H1 (cell line): ENCODE measurements at regions not wholly inside any gene's neighbourhood (a gene's known extent, or its start where the extent isn't known, plus 50 kb on each side); places are given as distances from the start of the nearest gene placed in this dataset.

ENCODE experiments used
- CEBPB ChIP-seq: IDR thresholded peaks from 2 replicates; pipeline ENCODE4 v1.6.1; 2012; ENCODE audit warnings: low read depth, low read length
- CTCF ChIP-seq, 3 experiments: IDR thresholded peaks; 1 replicate in 2 of 3; 2 replicates in 1 of 3; pipeline versions ENCODE4 v1.5.1 to v1.6.1; 2011; ENCODE audit warnings: low read length in 3 of 3, mild to moderate bottlenecking in 3 of 3, inconsistent platforms in 2 of 3, low read depth in 1 of 3, moderate library complexity in 1 of 3; ENCODE audit not compliant: insufficient read depth in 1 of 3; ENCODE audit errors: control extremely low read depth in 1 of 3
- EGR1 ChIP-seq: IDR thresholded peaks from 2 replicates; pipeline ENCODE4 v1.6.1; 2011; ENCODE audit warnings: low read depth, low read length, borderline replicate concordance
- JUND ChIP-seq: IDR thresholded peaks from 2 replicates; pipeline ENCODE4 v1.6.1; 2011; ENCODE audit warnings: mild to moderate bottlenecking, improper control_type of control experiment, low read length
- KDM1A ChIP-seq: fragments of 200-600, 300-600 bp; sonication (generic); IDR thresholded peaks from 2 replicates; pipeline ENCODE4 v1.7.1; 2016; ENCODE audit warnings: mild to moderate bottlenecking, low read length, borderline replicate concordance
- POLR2A ChIP-seq, 2 experiments: IDR thresholded peaks; 1 replicate in 1 of 2; 2 replicates in 1 of 2; pipeline ENCODE4 v1.6.1; 2011; ENCODE audit warnings: low read depth in 2 of 2, low read length in 2 of 2, mild to moderate bottlenecking in 2 of 2; ENCODE audit errors: control extremely low read depth in 1 of 2
- RNF2 ChIP-seq: fragments of 200-900, 300-1000 bp; sonication (generic); IDR thresholded peaks from 2 replicates; pipeline ENCODE4 v1.7.1; 2016; ENCODE audit warnings: borderline replicate concordance, low read depth, mild to moderate bottlenecking, antibody characterized with exemption, low read length; ENCODE audit not compliant: poor library complexity, severe bottlenecking; ENCODE audit errors: missing control alignments
- RXRA ChIP-seq: IDR thresholded peaks from 2 replicates; pipeline ENCODE4 v1.6.1; 2011; ENCODE audit warnings: low read depth, mild to moderate bottlenecking, low read length, moderate library complexity; ENCODE audit not compliant: insufficient read depth
- SIN3A ChIP-seq, 2 experiments: IDR thresholded peaks in 1 of 2; conservative IDR thresholded peaks in 1 of 2; 2 replicates each; pipeline ENCODE4 v1.6.1; 2011 to 2012; ENCODE audit warnings: low read length in 2 of 2, improper control_type of control experiment in 1 of 2, low read depth in 1 of 2, mild to moderate bottlenecking in 1 of 2
- SIRT6 ChIP-seq: IDR thresholded peaks from one replicate; pipeline ENCODE4 v1.7.1; 2012; ENCODE audit warnings: low read length, inconsistent platforms
- SP1 ChIP-seq: IDR thresholded peaks from 2 replicates; pipeline ENCODE4 v1.6.1; 2011; ENCODE audit warnings: low read depth, low read length
- SRF ChIP-seq: IDR thresholded peaks from 2 replicates; pipeline ENCODE4 v1.6.1; 2011; ENCODE audit warnings: mild to moderate bottlenecking, low read depth, low read length, moderate library complexity
- ZNF274 ChIP-seq: IDR thresholded peaks from 2 replicates; pipeline ENCODE4 v1.7.0; 2012; ENCODE audit warnings: low read length, borderline replicate concordance; ENCODE audit errors: extremely low read depth

GRCh38 chr5:74974451-74975091 lies 77.8 kb downstream of the GCNT4 start:
- no peak for TF ChIP-seq SRF
- TF ChIP-seq POLR2A (IDR thresholded peaks at IDR 0.05; ENCODE audit: control extremely low read depth in 1 of 2, low read depth in 2 of 2, low read length in 2 of 2), result no peak
- TF ChIP-seq SIRT6, result no peak
- TF ChIP-seq RNF2, result no peak
- no peak for TF ChIP-seq RXRA
- TF ChIP-seq ZNF274, result no peak
- no peak for TF ChIP-seq CTCF (IDR thresholded peaks at IDR 0.05; ENCODE audit: control extremely low read depth in 1 of 3, insufficient read depth in 1 of 3, low read depth in 1 of 3, low read length in 3 of 3)
- TF ChIP-seq SP1, result no peak
- no peak for TF ChIP-seq SIN3A (conservative IDR thresholded peaks at IDR 0.05 in 1 of 2, IDR thresholded peaks at IDR 0.05 in 1 of 2; ENCODE audit: low read depth in 1 of 2, low read length in 2 of 2)
- TF ChIP-seq EGR1, result no peak
- no peak for TF ChIP-seq JUND
- no peak for TF ChIP-seq KDM1A
- TF ChIP-seq CEBPB, result no peak
